ENCODE measurements at regions not wholly inside any gene's neighbourhood (a gene's known extent, or its start where the extent isn't known, plus 50 kb on each side); places are given as distances from the start of the nearest gene placed in this dataset.

DNA sequence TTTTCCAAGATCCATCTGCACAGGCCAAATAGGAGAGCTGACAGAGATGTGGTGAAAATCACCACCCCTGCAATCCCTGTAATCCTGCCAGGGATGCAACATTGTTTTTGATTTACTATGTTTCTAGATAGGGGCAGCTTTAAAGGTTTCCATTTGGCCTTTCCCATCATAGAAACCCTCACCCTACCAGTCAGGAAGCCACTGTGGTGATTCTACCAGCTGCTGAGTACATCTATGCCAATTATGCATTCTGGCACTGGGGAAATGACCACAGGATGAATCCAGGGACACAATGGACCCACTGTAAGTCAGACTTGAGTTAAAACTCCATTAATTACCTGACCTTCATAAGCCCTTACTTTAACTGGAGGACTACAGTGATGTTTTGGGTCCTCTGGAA, 130.4 kb downstream of the TNFRSF21 start (continued):
- TF ChIP-seq, protein P1, sequence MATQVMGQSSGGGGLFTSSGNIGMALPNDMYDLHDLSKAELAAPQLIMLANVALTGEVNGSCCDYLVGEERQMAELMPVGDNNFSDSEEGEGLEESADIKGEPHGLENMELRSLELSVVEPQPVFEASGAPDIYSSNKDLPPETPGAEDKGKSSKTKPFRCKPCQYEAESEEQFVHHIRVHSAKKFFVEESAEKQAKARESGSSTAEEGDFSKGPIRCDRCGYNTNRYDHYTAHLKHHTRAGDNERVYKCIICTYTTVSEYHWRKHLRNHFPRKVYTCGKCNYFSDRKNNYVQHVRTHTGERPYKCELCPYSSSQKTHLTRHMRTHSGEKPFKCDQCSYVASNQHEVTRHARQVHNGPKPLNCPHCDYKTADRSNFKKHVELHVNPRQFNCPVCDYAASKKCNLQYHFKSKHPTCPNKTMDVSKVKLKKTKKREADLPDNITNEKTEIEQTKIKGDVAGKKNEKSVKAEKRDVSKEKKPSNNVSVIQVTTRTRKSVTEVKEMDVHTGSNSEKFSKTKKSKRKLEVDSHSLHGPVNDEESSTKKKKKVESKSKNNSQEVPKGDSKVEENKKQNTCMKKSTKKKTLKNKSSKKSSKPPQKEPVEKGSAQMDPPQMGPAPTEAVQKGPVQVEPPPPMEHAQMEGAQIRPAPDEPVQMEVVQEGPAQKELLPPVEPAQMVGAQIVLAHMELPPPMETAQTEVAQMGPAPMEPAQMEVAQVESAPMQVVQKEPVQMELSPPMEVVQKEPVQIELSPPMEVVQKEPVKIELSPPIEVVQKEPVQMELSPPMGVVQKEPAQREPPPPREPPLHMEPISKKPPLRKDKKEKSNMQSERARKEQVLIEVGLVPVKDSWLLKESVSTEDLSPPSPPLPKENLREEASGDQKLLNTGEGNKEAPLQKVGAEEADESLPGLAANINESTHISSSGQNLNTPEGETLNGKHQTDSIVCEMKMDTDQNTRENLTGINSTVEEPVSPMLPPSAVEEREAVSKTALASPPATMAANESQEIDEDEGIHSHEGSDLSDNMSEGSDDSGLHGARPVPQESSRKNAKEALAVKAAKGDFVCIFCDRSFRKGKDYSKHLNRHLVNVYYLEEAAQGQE (IDR thresholded peaks at IDR 0.05; ENCODE audit: unreplicated experiment), result no peak
- no peak for TF ChIP-seq POLR2AphosphoS5 (IDR thresholded peaks at IDR 0.05; ENCODE audit: low read depth)
- TF ChIP-seq EZH2phosphoT487 (IDR thresholded peaks at IDR 0.05; ENCODE audit: unreplicated experiment), result no peak
- no peak for TF ChIP-seq JUNB (IDR thresholded peaks at IDR 0.05; ENCODE audit: unreplicated experiment)
- TF ChIP-seq STAT1 (IDR thresholded peaks at IDR 0.05; ENCODE audit: unreplicated experiment), result no peak

DNA sequence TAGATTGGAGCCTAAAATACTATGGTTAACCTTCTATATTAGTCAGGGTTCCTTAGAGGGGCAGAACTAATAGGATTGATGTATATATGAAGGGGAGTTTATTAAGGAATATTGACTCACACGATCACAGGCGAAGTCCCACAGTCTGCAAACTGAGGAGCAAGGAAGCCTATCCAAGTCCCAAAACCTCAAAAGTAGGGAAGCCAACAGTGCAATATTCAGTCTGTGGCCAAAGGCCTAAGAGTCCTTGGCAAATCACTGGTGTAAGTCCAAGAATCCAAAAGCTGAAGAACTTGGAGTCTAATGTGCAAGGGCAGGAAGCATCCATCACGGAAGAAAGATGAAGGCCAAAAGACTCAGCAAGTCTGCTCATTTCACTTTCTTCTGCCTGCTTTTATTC, 133.5 kb upstream of the ADGRF1 start:
- Mint-ChIP-seq H3K9me3 (0 out of 3 replicates have a peak, but pooled peaks cover 3% of the 10 kb centered on the region), H3K36me3 (ENCODE audit: low read depth) (no peaks in the 10 kb centered on the region), H3K4me1 (no peaks in the 10 kb centered on the region), H3K27ac (no peak overlapping the region), H3K4me3 (no peak overlapping the region), H3K27me3 (ENCODE audit: insufficient read depth, low read depth, poor library complexity) (peaks cover 2% of the 10 kb centered on the region)
- no peaks in the 10 kb centered on the region for H3K79me2 ChIP-seq (replicated peaks; ENCODE audit: insufficient read depth)
- no peak overlapping the region for H3K4me2 ChIP-seq
- no peak overlapping the region for H3K4me3 ChIP-seq
- no peaks in the 10 kb centered on the region for H3K4me1 ChIP-seq (ENCODE audit: insufficient read depth)
- H3K9me2 ChIP-seq (ENCODE audit: insufficient read depth), result 0 out of 2 replicates have a peak, but pooled peaks cover 6% of the 10 kb centered on the region
- DNase-seq (ENCODE audit: low spot score), result no peak
- ATAC-seq, result no peak
- H3K27ac ChIP-seq (ENCODE audit: low read depth), result no peak overlapping the region
- H4K20me1 ChIP-seq (replicated peaks; ENCODE audit: insufficient read depth), result no peaks in the 10 kb centered on the region
- H2AFZ ChIP-seq, result no peak overlapping the region
- H3K27me3 ChIP-seq (ENCODE audit: insufficient read depth), result no peaks in the 10 kb centered on the region
- no peaks in the 10 kb centered on the region for H3F3A ChIP-seq (replicated peaks; ENCODE audit: low read depth)
- no peak for TF ChIP-seq CREB1 (CRISPR knock-in tag; IDR thresholded peaks at IDR 0.05; ENCODE audit: low read depth)
- TF ChIP-seq STAT1 (IDR thresholded peaks at IDR 0.05; ENCODE audit: unreplicated experiment), result no peak
- TF ChIP-seq JUNB (IDR thresholded peaks at IDR 0.05; ENCODE audit: unreplicated experiment), result no peak
- TF ChIP-seq, protein P1 (IDR thresholded peaks at IDR 0.05; ENCODE audit: unreplicated experiment), result no peak
- no peaks in the 10 kb centered on the region for H3K36me3 ChIP-seq (ENCODE audit: insufficient read depth)

Measured in GM23338 (cell line).